GM19035 (cell line): ENCODE measurements at regions not wholly inside any gene's neighbourhood (a gene's known extent, or its start where the extent isn't known, plus 50 kb on each side); places are given as distances from the start of the nearest gene placed in this dataset.
"Not testable (repeated sequence)": the region's sequence is repeated elsewhere in the genome, so short reads cannot be mapped to it uniquely, and the experiment has no call there.

Experiments used
- ATAC-seq: cut with Tn5 transposase; IDR thresholded peaks from one replicate; pipeline ENCODE4 v1.9.1; 2021; ENCODE audit not compliant: unreplicated experiment

GRCh38 chr4:13981499-13981898 lies 354.0 kb upstream of the BOD1L1 start:
- no peak for ATAC-seq

- no peak for ATAC-seq
These were observed 354.5 kb upstream of the BOD1L1 start for GRCh38 chr4:13982010-13982409.

DNA sequence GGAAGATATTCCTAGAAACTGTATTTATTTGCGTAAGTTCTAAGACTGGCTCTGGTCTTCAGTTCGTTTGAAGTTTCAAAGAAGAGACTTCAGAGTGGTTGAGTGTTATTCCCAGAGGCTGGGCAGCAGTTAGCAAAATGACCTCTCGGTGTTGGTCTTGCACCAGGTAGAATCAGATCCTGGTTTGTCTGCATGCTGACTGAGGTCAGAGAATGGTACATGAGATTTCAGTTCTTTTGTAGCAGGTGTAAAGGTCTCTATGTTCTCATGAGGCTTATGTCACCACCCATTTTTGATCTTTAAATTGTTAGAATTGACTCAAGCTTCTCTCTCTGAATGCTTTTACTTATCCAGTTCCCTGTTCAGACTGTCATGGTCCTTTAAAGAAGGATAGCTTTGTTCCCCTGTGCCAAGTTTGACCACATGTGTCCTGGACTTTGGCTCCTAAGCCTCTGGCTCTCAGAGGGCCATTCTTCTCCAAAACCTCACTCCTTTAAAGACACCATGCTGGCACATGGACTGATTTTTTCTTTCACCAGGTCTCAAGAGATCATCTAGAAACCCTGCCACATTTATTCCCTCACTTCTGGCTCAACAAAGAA lies 355.8 kb upstream of the BOD1L1 start:
- ATAC-seq: no peak

DNA sequence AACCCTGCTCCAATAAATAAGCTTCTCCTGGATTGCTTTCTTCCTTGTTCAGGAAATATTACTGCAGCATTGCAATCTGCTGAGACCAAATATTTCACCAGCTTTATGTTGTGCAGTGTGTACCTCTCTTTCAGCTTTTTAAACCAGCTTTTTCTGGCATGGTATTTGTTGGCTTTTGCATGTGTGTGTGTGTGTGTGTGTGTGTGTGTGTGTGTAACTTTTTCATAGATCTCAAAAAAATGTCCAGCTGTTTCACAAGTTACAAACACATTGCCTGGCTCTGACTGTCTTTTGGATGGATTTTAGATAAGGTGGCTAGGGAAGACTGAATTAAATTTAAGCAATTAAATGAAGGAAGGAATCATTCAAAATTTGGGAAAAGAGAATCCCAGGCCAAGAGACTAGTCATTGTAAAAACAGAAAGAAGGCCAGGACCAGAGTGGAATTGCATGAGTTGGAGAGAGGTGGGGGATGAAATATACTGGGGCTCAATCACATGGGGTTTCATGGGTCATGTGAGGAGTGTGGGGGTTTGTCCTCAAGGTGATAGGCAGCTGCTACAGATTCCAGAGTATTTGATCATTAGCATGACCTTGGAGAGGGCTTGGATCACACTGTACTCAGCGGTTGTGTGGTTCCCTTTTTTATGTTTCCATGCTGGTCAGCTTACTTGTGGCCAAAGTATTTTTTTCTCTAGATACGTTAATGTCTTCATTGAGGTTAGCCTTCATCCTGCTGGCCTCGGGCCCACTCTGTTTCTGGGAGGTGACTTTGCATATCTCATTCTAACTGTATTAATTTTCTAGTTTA lies 357.7 kb upstream of the BOD1L1 start:
- no peak for ATAC-seq

DNA sequence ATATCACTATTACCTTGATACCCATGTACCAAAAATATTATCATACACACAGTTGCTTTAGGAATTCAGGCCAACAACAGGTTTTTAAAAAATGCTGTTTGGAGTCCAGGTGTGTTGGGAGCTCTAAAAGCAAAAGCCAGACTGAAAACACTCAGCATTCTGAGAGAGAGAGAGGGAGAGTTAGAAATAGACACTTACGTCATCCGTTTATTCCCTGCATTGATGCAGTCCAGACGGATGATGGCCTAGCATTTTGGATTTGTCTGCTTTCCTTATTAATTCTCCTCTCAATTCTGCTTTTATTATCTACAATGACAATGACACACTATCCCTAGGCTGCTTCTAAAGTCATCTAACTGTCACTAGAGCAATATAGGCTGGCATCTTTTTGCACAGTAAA lies 358.3 kb upstream of the BOD1L1 start:
- ATAC-seq: no peak

DNA sequence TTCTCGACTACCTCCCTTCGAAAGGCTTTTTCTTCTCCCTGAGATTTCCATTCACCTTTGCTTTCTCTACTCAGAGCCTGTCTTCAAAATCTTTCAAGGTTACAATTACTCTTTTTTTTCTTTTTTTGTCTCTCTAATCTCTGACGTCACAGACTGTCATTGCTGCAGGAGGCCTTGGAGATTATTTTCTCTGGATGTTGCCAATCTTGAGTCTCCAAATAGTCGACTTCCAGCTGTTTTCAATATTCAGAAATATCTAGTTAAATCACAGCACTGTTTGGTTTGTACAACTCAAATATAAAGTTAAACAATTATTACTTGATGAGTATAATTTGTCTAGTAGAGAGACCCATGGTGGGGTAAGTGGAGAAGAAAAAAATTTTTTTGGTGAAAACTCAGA lies 359.0 kb upstream of the BOD1L1 start:
- ATAC-seq: no peak

GRCh38 chr4:13988353-13989305 lies 361.1 kb upstream of the BOD1L1 start:
- ATAC-seq: no peak

- ATAC-seq: no peak
These were observed 362.0 kb upstream of the BOD1L1 start for GRCh38 chr4:13989501-13989900.

- ATAC-seq: no peak
These were observed 363.4 kb upstream of the BOD1L1 start for GRCh38 chr4:13990596-13991589.

- ATAC-seq: no peak
These were observed 364.5 kb upstream of the BOD1L1 start for GRCh38 chr4:13992041-13992440.

- ATAC-seq: no peak
These were observed 365.5 kb upstream of the BOD1L1 start for GRCh38 chr4:13992975-13993520.

DNA sequence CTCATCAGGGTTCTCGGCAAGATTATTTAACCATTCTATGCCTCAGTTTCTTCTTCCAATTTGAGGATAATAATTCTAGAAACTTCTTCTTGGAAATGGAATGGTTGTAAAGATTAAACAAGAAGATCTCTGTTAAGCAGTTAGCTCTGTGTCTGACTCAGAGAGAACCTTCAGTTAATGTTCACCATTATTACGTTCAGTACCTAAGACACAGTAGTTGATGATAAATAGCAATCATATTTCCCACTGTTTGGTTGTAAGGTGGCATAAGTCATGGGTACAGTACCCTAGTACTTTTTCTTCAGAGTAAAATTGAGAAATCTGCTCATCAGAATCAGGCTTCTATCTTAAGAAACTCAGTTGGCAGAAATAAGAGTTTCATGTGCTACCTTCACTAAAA lies 366.5 kb upstream of the BOD1L1 start:
- ATAC-seq: no peak

DNA sequence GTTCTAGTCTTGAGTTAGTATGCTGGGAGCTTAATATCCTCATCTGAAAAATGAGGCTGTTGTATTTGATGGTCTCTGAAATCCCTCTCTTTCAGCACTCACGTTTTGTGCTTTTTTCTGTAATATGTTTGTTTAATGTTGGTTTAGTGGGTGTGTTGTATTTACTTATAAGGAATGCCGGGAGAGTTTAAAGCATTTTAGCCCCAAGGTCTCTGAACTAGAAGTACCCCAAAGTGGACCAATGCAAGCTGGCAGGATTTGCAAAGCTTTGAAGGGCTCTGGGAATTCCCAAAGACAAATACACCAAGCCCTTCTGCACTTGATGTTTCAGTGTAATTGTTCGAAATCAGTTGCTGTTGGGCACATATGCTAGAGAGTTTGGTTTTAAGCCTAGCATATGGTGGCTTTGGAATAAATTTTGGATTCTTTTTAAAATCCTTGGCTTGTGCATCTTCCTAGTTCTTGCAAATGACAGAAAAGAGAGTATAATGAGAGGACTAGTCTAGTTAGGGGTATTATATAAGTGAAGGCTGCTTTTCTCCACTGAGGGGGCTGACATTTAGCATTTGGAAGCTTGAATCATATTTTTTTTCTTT lies 371.4 kb upstream of the BOD1L1 start:
- no peak for ATAC-seq

- ATAC-seq: no peak
These were observed 372.7 kb upstream of the BOD1L1 start for GRCh38 chr4:14000091-14000814.

DNA sequence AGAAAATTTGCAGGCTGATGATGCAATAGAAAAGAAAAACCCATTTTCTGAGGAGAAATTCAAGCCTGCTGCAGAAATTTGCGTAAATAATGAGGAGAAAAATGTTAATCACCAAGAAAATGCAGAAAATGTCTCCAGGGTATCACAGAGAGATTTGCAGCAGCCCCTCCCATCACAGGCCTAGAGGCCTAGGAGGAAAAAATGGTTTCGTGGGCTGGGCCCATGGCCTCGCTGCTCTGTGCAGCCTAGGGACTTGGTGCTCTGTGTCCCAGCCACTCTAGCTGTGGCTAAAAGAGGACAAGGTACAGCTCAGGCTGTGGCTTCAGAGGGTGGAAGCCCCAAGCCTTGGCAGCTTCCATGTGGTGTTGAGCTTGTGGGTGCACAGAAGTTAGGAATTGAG lies 374.8 kb upstream of the BOD1L1 start:
- not testable (repeated sequence) for ATAC-seq

- ATAC-seq: no peak
These were observed 381.0 kb upstream of the BOD1L1 start for GRCh38 chr4:14008494-14008893.

DNA sequence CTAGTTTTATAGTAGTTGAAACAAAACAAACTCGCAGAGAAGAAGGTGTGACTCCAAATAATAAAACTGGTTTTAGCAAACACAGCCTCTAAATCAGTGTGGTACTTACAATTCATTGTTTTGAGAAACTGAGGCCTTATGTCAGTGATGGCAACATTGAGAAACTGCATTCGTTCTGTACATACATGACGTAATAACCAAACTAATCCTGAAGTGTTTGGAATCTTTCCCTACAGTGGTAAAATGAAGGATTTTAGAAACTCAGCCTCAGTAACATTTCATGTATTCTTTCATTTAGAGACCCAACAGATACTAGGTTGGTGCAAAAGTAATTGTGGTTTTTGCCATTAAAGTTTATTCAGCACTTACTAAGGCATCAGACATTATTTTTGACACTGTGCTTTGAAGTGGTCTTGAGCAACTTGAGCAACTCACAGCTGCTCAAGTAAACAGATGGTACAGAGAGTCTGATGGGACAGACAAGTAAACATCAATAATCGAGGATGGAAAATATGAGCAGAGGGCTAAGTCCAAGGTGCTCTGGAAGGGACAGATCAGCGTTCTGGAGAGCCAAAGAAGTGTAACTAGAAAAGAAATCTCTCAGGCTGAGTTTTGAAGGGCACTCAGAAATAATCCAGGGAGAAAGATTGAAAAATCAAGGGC lies 390.8 kb upstream of the BOD1L1 start:
- no peak for ATAC-seq

DNA sequence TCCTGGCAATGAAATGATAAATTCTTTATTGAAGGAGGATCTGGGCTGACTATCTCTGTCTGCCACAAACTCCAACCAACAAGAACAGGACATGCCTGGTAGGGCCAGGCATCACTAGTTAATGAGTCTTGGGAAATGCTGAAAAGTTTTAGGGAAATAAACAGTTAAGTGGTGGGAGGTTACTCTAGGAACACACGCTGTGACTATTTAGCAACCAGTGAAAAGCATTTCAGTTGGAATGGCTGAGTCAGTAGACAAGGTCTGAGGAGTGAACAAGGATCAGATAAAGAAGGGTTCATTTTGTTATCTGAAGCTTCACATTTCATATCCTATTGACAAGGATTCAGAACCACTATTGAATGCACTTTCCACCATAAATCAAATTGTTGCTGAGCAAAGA lies 394.9 kb upstream of the BOD1L1 start:
- ATAC-seq: no peak

DNA sequence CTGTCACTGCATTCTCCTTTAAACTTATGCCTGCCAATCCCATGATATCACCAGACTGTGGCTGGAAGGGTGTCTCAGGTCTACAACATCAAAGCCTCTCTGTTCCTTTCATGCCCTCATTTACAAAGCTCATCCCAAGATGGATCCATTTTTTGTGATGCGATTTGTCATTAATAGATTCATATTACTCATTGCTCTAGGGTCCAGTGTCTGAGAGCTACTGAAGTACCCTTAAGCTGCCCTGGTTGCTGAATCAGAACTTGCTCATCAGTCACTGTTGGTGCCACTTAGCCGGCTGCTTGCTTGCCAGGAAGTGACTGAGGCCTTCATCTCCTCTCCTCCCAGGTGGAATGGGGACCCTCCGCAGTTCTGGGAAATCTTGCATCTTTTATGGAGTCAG lies 395.5 kb upstream of the BOD1L1 start:
- ATAC-seq: no peak
